Myocyte (in vitro differentiated cells): ENCODE measurements at regions not wholly inside any gene's neighbourhood (a gene's known extent, or its start where the extent isn't known, plus 50 kb on each side); places are given as distances from the start of the nearest gene placed in this dataset.

Source experiments
- DNase-seq: peaks from one replicate; pipeline ENCODE4 v3.0.0-alpha.2; 2012; ENCODE audit warnings: low read depth

DNA sequence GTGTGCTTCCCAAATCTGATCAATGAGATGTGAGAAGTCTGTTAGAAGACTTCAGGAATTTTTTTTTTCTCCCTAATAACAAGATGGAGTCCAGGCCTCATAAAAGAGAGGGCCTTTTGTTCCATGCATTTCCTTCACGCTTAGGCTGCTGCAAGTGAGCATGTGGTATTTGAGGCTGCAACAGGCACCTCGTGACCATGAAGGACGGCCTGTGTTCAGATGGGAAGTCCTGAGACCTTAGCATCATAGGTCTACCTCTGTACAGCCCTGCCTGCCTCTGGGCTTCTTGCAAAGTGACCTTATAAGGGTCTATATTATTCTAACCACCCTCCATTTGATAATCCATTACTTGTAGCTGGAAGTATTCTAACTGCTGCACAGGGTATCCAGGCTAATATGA lies 86.6 kb downstream of the BOD1 start:
- no peak for DNase-seq

DNA sequence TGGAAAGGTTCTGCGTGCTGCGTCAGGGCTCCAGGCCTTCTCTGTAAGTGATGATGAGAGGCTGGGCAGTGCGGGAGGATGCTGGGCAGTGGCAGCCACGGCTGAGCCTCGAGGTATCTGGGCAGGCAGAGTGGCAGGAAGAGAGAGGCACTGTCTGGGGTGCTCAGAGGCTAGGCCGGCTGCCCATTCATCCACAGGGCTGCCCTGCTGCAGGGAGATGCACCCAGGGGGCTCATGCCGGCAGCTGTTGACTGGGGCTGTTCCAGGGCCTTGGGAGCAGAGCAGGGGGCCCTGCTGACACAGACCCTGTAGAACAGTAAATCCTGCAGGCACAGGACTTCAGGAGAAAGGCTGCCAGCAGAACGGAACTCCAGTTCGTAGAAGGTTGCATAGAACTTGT lies 88.8 kb downstream of the BOD1 start:
- DNase-seq = no peak

DNA sequence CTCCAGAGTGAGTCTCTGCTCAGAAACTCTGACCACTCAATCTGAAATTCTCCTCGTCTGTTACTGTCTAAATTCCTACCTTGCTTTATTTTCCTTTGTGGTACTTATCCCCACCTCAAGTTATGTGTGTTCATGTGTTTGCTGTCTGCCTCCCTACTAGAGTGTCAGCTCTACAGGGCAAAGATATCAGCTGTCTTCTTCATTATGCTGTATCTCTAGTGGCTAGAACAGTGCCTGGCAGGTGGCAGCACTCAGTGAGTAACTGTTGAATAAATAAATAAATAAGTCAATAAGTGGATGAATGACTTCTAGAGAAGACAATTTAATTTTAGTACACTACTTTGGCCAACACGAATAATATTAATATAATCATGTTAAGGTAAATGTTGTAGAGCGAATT lies 92.3 kb downstream of the BOD1 start:
- DNase-seq = peak; percentile 54

DNA sequence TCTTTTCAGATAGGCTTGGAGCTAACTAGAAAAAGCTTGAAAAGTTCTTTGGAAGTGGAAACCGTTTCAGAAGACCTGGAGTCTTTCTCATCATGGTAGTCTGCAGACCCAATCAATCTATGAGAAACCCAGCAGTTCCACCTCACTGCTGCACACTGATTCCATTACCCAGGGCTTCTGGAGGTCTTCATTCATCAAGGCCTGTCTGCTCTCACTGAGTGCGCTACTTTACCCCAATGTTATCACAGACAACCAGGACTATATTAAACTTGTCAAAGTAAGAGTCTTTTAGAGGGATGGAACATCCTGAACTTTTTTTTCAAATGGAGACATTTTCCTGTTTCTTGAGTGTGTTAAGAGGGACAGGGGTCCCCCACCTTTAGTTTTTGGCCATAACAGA lies 93.1 kb downstream of the BOD1 start:
- no peak for DNase-seq

DNA sequence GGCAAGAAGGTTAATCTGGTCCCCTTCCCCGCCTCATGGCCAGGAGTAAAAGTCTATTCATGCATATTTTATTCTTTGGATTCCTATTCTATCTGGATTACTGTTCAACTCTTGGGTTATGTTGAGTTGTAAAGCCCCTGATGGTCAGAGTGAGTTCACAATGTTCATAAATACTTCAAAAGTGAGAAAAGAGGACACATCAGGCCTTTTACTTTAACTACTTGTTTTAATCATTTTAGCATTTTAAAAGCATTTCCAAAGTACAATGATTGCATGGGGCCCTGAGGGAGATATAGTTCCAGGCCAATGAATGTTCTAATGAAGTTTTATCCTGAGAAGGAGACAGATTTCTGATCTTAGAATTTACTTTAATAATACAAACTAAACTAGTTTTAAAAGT lies 93.9 kb downstream of the BOD1 start:
- DNase-seq = no peak

DNA sequence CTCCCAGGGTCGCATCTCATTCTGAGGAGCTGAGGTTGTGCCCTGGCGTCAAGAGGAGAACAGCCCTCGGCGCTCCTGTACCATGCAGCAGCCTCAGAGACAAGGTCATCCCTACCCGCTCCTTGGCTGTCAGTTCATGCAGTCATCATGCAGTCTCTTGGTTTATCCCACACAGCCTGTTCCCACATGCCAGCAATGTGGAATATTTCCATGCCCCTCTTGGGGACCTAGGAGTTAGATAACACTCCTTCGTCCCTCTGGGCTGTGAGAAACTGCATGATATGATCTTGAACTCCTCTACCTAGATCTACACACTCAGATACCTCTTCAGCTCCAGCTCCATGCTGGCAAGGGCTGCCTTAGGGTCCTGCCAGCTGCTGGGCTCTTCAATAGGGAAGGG lies 97.6 kb downstream of the BOD1 start:
- no peak for DNase-seq

DNA sequence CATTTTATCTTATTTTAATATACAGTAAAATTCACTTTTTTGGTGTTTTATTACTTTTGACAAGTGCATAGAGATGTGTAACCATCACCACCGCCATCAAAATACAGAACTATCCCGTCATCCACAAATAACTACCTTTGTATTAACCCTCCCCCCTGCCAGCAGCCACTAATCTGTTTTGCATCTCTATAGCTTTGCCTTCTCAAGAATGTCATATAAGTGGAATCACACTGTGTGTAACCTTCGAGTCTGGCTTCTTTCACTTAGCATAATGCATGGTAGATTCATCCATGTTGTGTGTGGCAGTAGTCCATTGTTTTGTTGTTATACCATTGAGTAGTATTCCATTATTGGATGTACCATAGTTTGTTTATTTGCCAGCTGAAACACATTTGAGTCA lies 98.8 kb downstream of the BOD1 start:
- no peak for DNase-seq

DNA sequence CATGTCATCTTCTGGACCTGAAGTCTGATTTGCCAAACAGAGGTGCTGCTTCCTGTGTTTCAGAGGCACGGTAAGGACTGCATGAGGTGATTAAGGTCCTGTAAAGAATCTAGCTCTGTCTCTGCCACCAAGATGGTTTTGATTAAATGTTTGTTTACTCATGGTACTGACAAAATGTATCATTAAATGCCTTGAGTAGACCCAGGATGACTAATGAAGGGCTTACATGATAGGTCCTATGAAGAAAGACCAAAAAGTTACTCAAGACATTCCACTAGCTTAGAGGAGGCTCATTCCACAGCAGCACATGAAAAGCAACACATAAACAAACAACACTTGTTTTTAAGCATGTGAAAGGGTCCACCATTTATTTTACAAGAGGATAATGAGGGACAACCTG lies 100.9 kb downstream of the BOD1 start:
- no peak for DNase-seq

DNA sequence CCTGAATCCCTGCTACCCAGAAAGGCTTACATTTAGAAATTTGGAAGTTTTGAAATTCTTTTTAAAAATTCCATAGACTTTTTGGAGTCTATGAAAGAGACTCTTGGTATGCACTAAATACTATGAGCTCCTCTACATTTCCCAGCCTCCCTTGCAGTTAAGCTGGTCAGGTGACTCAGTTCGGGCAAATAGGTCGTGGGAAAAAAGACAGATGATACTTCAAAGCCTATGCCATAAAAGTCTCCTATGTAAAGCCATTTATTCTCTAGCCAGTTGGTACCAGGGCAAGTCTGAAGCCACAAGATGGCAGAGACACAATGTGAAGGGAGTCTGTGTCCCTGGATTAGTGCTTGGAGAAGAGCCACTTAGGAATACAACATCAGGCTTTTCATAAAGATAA lies 101.8 kb downstream of the BOD1 start:
- no peak for DNase-seq

DNA sequence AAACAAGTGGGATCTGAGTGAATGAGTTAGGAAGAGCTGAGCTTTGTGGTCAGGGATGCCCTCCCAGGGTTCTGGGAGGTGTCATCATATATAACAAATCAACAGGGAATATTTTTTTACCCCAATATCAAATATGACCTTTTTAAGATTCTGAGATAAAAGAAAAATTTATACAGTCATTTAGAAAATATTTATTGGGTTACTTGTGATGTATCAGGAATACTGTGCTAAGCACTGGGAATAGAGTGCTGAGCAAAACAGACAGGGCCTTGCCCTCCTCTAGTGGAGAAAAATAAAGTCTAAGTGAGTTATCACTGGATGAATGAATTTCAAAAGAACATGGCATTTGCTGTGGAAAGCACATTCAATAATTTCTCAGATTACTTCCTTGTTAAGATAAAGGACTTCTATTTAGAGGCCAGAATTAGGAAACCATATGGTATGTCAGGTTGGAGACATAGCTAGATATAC lies 102.9 kb downstream of the BOD1 start:
- DNase-seq = no peak

DNA sequence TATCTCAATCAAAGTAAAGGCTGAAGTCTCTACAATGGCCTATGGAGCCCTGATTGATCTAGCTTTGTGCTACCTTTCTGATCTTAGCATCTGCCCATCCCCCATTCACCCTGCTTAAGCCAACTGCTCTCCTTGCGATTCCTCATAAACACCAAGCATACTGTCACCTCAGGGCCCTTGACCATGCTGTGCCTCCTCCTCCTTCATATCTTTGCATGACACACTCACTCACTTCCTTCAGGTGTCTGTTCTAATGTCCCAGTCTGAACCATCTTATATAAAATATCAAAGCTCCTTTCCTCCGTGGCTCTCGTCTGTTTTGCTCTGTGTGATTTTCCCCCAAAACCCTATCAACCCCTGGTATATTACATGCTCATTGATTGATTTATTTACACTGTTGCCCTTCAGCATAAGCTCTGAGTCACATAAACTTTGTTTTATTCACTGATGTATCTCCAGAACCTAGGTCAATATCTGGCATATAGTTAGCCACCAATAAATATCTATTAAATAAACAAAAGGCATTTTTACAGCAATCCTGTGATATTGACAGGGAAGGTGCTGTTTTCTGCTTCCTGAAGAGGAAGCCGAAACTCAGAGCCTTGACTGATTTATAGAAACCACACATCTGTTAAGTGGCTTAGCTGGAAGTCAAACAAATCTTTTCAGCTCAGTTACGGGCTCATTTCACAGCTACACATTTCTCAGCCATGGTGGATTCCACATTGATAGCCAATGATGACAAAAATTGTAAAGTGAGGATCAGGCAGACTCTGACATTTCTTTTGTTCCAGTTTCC lies 103.6 kb downstream of the BOD1 start:
- DNase-seq = no peak

DNA sequence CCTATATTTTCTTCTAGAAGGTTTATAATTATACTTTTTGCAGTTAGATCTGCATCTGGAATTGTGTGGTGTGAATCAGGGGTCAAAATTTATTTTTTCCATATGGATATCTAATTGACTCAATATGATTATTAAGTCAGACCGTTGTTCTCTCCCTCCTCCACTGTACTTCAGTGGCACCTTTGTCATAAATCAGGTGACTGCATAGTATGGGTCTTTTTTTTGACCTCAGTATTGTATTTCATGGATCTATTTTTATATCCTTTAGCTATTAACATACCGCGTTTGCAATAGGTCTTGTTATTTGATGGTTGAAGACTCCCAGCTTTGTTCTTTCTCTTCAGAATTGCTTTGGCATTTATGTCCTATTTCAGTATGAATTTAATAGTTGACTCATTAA lies 107.4 kb downstream of the BOD1 start:
- no peak for DNase-seq

DNA sequence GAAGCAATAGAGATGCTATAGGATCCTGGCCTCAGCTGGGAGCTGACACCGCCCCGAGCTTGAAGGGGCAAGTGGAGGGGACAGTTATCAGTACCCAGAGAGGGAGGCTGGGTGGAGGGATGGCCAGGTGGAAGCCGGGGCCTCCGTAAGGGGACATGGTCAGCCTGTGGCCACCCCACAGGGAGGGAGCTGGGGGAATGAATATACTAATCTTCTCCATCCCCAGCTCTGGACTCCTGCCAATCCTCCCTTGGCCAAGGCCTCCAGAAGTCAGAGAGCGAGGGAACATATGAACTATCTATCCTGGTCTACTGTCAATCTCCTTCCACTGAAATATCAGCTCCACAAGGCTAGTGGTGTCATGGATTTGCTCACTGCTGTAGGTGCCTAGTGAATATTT lies 109.3 kb downstream of the BOD1 start:
- no peak for DNase-seq

DNA sequence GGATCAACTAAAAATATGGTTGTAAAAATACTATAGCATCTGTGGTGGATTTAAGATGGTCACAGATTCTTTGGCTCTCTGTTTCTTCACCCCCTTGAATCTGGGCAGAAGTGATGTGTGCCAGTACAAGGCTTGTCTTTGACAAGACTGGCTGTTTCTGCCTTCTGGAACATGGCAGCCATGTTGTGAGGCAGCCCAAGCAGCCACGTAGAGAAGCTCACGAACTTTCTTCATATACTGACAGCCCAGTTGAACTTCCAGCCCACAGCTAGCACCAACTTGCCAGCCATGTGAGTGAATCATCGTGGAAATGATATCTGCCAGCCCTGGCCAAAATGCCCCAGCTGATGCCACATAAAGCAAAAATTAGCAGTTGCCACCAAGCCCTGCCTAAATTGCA lies 110.8 kb downstream of the BOD1 start:
- peak; percentile 38 for DNase-seq

DNA sequence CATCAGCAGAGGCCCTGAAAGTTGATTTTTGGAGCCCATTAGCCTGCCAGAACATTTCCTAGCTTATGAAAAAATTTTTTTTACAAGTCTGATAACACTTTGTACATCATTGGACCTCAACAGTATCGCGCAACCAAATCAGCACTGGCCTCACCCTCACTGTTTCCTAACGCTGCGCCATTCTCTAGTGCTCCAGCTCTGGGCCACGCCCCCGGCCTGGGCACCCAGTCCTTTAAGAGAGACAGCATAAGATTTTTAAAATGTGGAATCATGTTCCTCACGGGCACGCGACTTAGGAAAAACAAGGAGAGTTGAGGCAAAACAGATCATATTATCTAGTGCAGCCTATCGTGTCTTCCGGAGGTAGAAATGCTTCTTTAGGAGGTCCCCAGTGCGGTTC lies 114.5 kb downstream of the BOD1 start:
- DNase-seq = no peak

DNA sequence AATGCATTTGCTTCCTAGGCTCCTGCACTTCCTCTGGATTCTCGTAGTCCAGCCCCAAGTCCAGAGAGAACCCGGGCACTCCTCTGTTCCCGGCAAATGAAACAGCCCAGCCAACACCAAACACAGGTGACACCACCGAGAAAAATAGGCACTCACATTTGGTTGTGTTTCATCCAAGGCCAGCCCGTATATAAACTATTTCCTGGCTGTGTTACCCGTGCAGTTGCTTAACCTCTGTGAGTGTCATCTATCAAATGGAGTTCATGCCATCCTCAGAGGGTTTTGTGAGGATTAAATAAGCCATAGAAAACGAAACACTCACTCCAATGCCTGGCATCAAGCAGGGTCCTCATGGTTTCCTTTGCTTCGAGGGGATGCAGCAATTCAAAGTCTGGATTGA lies 115.2 kb downstream of the BOD1 start:
- DNase-seq = peak; percentile 53

DNA sequence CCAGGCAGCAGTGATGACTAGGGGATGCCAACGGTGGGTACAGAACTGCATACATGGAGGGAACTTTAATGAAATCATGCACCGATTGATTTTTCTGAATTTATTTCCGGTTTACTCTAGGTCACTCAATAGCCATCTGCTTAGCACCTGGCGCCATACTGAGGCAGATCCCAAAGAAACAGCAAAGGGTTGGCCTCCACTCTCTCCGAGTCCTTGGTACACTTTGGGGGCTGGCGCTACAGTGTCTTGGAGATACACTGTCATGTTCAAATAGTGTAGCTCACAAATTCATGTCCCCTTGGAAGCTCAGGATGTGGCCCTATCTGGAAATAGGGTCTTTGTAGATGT lies 116.3 kb downstream of the BOD1 start:
- DNase-seq = no peak

DNA sequence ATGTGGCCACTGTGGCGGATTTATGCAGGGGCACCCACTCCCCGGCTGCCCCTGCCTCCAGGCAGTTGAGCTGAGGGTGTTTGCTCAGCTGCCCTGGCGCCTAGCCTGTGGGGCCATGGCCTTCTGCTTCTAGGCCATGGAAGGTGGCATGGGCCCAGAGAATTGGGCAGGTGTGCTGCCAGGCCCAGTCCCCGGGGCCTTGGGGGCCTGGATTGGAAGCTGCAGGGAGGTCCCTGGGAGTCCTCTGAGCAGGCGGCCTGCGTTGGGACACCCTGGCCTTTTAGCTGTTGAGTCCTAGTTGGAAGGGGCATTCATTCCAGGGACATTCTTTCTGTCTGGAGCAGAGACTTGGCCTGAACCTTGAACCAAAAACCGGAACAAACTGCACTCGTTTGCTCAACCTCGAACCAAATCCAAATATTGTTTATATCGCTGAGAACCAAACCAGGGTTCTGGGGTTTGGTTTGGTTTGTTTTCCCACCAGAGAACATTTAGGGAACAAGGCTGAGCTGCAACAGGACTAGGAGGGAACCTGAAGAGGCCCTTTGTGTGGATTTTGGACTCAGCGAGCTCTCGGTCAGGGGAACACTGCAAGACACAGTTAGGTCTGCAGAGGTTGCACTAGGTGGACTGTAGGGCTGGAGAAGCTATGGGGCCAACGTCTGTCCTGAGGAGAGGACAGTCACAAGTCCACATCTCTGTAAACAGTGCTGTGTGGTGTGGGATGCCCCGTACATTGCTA lies 116.8 kb downstream of the BOD1 start:
- DNase-seq = peak; percentile 95

DNA sequence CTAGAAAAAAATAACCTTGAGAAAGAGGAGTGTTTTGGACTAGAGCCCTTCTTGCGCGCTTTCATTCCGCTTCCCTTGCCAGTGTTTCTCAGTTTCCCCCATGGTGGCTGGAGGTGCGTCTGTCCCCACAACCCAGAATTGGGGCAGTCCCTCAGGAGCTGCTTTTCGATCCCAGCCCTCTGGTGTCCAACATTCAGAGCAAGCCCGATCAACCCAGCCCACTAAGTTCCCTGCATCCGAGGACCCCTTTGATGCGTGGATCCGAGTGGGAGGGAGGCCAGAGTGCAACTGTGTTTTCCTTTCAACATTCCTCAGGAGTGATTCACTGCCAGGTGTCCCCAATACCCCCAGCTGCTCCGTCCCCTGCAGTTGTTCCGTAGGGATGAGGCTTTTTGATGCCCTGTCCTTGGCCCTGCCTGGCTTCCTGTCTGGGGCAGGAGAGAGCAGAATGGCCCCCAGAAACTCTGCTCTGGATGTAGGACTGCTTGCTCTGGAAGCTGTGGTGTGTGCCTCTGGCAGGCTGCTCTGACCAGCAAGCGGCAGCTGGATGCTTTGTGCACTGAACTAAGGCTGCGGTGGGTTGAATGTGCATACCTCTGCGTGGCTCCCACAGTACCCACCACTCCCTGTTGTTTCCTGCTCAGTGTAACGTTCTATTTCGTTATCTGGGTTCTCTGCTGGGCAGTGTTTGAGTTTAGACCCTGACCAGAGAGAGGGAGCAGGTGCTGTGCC lies 117.5 kb downstream of the BOD1 start:
- no peak for DNase-seq

DNA sequence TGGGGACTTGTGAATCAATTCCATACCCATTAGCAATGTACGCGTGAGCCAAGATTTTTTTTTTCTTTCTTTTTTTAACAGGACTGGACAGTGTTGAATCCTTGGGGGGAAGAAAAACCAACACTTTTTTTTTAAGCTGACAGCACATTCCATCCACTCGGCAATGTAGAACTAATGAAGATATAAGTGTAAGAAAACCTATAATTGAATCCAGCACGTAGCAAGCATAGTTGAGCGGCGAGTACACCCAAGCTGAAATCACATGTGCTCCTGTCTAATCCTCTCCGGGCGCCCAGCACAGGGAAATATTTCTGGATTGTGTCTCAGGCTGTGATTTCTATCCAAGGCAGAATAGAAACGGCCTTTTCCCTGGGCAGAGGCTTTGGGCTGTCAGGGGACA lies 118.2 kb downstream of the BOD1 start:
- DNase-seq = peak; percentile 86

DNA sequence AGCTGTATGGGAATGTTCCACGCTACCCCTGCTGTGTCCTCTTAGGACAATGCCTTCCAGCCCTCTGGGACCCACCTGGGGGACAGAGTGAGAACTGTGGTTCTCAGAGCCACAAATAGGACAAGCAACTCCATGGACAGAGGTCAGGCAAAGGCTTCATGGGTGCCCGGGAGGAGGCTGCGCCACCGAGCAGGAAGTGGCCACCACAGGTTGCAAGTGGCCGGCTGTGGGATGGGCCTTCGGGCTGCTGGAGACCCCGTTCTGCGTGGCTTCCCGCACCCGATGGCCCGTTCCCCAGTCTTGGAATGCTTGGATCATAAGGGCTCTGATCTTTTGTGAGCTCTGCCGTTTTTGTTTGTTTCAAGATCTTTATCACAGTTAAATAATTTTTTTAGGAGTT lies 118.8 kb downstream of the BOD1 start:
- DNase-seq = peak; percentile 41

DNA sequence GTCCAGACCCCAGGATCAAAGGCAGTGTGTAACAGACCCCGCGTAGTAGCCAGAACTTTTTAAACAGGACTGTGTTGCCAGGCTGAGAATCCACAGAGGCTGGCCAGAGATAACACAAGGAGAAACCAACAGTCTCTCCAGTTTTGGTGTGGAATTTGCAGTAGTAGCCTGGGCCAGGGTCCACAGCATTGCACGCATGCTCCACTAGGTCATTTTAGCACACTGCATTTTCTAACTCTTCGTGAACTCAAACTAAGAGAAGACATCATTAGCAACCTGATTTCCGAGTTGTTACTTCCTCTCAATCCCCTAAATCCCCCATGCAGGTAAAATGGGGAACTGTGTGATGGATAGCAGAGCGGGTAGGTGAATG lies 119.6 kb downstream of the BOD1 start:
- no peak for DNase-seq
